A549 (cell line): ENCODE measurements at regions not wholly inside any gene's neighbourhood (a gene's known extent, or its start where the extent isn't known, plus 50 kb on each side); places are given as distances from the start of the nearest gene placed in this dataset.

ENCODE experiments used
- ATAC-seq, 2 experiments: fragments of 200-7000 bp in 1 of 2; fragments of >200 bp in 1 of 2; cut with Nextera tagmentation in 1 of 2; cut with Tn5 transposase in 1 of 2; 3 replicates each; pipeline versions ENCODE4 v1.8.0 to v1.9.1; 2018 to 2020; ENCODE audit warnings: mild to moderate bottlenecking in 1 of 2, moderate library complexity in 1 of 2
- CTCF ChIA-PET: fragments of 300-600 bp; sonication (Branson Sonifier 250); formaldehyde crosslinking; extraction: SDS; loops from one replicate; lab custom pipeline; 2021; ENCODE audit warnings: antibody characterized with exemption, inconsistent platforms; lab: Yijun Ruan, JAX
- POLR2A ChIA-PET: fragments of 350-600 bp; formaldehyde crosslinking; extraction: SDS; loops from one replicate; lab custom pipeline; 2021; ENCODE audit warnings: antibody characterized with exemption, inconsistent platforms; lab: Yijun Ruan, JAX
- DNase-seq, 2 experiments: peaks; one replicate each; pipeline versions ENCODE4 v3.0.0 to v3.0.0-alpha.2; 2011 to 2016; ENCODE audit warnings: low read depth in 1 of 2, low spot score in 1 of 2
- FAIRE-seq: peaks from 2 replicates; lab custom pipeline; 2011; peaks lifted over from hg19 to GRCh38; lab: Jason Lieb, UNC
- H3K27ac ChIP-seq, 2 experiments: fragments of >200 bp; sonication (Bioruptor Twin); formaldehyde crosslinking; 3 replicates each; pipeline ENCODE4 v1.5.1; 2016 to 2017
- H3K4me1 ChIP-seq: fragments of >200 bp; sonication (Bioruptor Twin); formaldehyde crosslinking; 3 replicates; pipeline ENCODE4 v1.6.1; 2016
- H3K4me2 ChIP-seq: fragments of >200 bp; sonication (Bioruptor Twin); formaldehyde crosslinking; 3 replicates; pipeline ENCODE4 v1.6.1; 2016
- H3K4me3 ChIP-seq: fragments of >200 bp; sonication (Bioruptor Twin); formaldehyde crosslinking; 3 replicates; pipeline ENCODE4 v1.5.1; 2016
- H3K9me3 ChIP-seq: fragments of >200 bp; sonication (Bioruptor Twin); formaldehyde crosslinking; 3 replicates; pipeline ENCODE4 v1.6.1; 2016
- BHLHE40 ChIP-seq: IDR thresholded peaks from 2 replicates; pipeline ENCODE4 v1.6.1; 2012; ENCODE audit warnings: low read depth, low read length, inconsistent platforms
- CBX8 ChIP-seq: fragments of 200-600 bp; sonication (generic); IDR thresholded peaks from 2 replicates; pipeline ENCODE4 v1.6.1; 2016
- CEBPB ChIP-seq, 2 experiments: fragments of >200 bp in 1 of 2; sonication (Bioruptor Twin) in 1 of 2; formaldehyde crosslinking in 1 of 2; IDR thresholded peaks; 2 replicates each; pipeline ENCODE4 v1.6.1; 2012 to 2016
- CHD4 ChIP-seq: fragments of 200-600 bp; sonication (generic); IDR thresholded peaks from 2 replicates; pipeline ENCODE4 v1.6.1; 2016; ENCODE audit warnings: antibody characterized with exemption, mild to moderate bottlenecking, borderline replicate concordance
- E2F6 ChIP-seq: IDR thresholded peaks from 2 replicates; pipeline ENCODE4 v1.6.1; 2012; ENCODE audit warnings: low read depth, borderline replicate concordance
- EP300 ChIP-seq, 2 experiments: fragments of >200 bp; sonication (Bioruptor Twin); formaldehyde crosslinking; IDR thresholded peaks; 2 replicates in 1 of 2; 3 replicates in 1 of 2; pipeline ENCODE4 v1.6.1; 2016 to 2017
- FOSB ChIP-seq: fragments of 250-450 bp; sonication (Bioruptor Pico); IDR thresholded peaks from 2 replicates; pipeline ENCODE4 v1.5.0; 2020; ENCODE audit warnings: mild to moderate bottlenecking, moderate library complexity
- FOSL2 ChIP-seq, 2 experiments: fragments of 450-650 bp in 1 of 2; fragments of >200 bp in 1 of 2; sonication (Bioruptor Twin) in 1 of 2; formaldehyde crosslinking; IDR thresholded peaks; 2 replicates each; pipeline versions ENCODE4 v1.5.0 to v1.6.1; 2016 to 2020; ENCODE audit warnings: mild to moderate bottlenecking in 1 of 2, moderate library complexity in 1 of 2
- FOXS1 ChIP-seq: fragments of 250-450 bp; sonication (Bioruptor Pico); IDR thresholded peaks from 2 replicates; pipeline ENCODE4 v1.5.0; 2020; ENCODE audit warnings: mild to moderate bottlenecking, moderate library complexity
- HDAC2 ChIP-seq: fragments of 200-600 bp; sonication (generic); IDR thresholded peaks from 2 replicates; pipeline ENCODE4 v1.6.1; 2016
- HOXA7 ChIP-seq: fragments of 250-450 bp; sonication (Bioruptor Pico); IDR thresholded peaks from 2 replicates; pipeline ENCODE4 v1.5.0; 2020; ENCODE audit warnings: mild to moderate bottlenecking, moderate library complexity
- HOXB5 ChIP-seq: fragments of 250-450 bp; sonication (Bioruptor Pico); IDR thresholded peaks from 2 replicates; pipeline ENCODE4 v1.5.0; 2020; ENCODE audit warnings: mild to moderate bottlenecking, moderate library complexity
- JUN ChIP-seq, 2 experiments: fragments of >200 bp; sonication (Bioruptor Twin); formaldehyde crosslinking; IDR thresholded peaks; 2 replicates in 1 of 2; 3 replicates in 1 of 2; pipeline ENCODE4 v1.6.1; 2016 to 2017
- JUNB ChIP-seq: fragments of >200 bp; sonication (Bioruptor Twin); formaldehyde crosslinking; IDR thresholded peaks from 2 replicates; pipeline ENCODE4 v1.6.1; 2016
- MAFK ChIP-seq: fragments of 450-650 bp; IDR thresholded peaks from 2 replicates; pipeline ENCODE4 v1.6.1; 2014; ENCODE audit not compliant: partially characterized antibody
- MYC ChIP-seq: IDR thresholded peaks from 2 replicates; pipeline ENCODE4 v1.6.1; 2012; ENCODE audit warnings: mild to moderate bottlenecking, inconsistent platforms, low read length, improper control_type of control experiment, borderline replicate concordance
- POLR2AphosphoS2 ChIP-seq: conservative IDR thresholded peaks from 2 replicates; pipeline ENCODE4 v1.6.1; 2012; ENCODE audit warnings: low read length, improper control_type of control experiment, inconsistent platforms
- RARB ChIP-seq: fragments of 250-450 bp; sonication (Bioruptor Pico); IDR thresholded peaks from 2 replicates; pipeline ENCODE4 v1.8.0; 2021; ENCODE audit warnings: mild to moderate bottlenecking, moderate library complexity
- RFX5 ChIP-seq: fragments of 450-650 bp; IDR thresholded peaks from 2 replicates; pipeline ENCODE4 v1.7.1; 2014; ENCODE audit warnings: antibody characterized with exemption, mild to moderate bottlenecking, moderate library complexity
- ZFP36 ChIP-seq: fragments of 450-650 bp; IDR thresholded peaks from 2 replicates; pipeline ENCODE4 v1.6.1; 2014; ENCODE audit warnings: borderline replicate concordance; ENCODE audit not compliant: partially characterized antibody
- ZSCAN20 ChIP-seq: fragments of 250-450 bp; sonication (Bioruptor Pico); IDR thresholded peaks from 2 replicates; pipeline ENCODE4 v1.8.0; 2022; ENCODE audit warnings: mild to moderate bottlenecking, moderate library complexity
- WGBS: methylation state at CpG from one replicate; pipeline ENCODE4 v1.1.6; 2017; ENCODE audit errors: missing lambda C conversion rate; 5-methylcytosine and 5-hydroxymethylcytosine counted together
- TF ChIP-seq, protein P1 (sequence below): fragments of 150-350 bp; IDR thresholded peaks from 2 replicates; pipeline ENCODE4 v1.6.1; 2014; ENCODE audit warnings: low read depth, mild to moderate bottlenecking, low read length
- TF ChIP-seq, protein P2 (sequence below): fragments of 250-450 bp; sonication (Bioruptor Pico); IDR thresholded peaks from 2 replicates; pipeline ENCODE4 v1.5.0; 2020; ENCODE audit warnings: low read depth, mild to moderate bottlenecking, moderate library complexity
- TF ChIP-seq, protein P3 (sequence below): fragments of >200 bp; sonication (Bioruptor Twin); formaldehyde crosslinking; IDR thresholded peaks from 2 replicates; pipeline ENCODE4 v1.6.1; 2016

DNA sequence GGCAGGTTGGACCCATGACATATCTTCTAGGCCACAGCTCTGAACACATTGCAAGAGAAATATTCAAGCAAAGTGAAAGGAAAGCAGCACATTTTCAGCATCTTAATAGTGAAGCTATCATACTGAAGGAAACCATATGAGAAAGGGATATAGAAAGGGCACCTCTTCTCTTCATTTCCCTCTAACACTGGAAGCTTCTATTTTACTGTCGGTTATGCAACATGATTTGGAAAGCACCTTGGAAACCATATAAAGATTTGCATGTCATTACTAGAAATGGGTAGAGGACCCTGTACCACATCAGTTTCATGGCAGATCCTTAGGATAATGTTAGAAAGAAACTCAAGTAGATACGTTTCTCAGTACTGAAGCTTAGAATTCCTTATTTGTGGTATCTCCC, 70.5 kb upstream of the HMGN3 start (continued):
- TF ChIP-seq JUN (IDR thresholded peaks at IDR 0.05) (no peak), RFX5 (no peak)

DNA sequence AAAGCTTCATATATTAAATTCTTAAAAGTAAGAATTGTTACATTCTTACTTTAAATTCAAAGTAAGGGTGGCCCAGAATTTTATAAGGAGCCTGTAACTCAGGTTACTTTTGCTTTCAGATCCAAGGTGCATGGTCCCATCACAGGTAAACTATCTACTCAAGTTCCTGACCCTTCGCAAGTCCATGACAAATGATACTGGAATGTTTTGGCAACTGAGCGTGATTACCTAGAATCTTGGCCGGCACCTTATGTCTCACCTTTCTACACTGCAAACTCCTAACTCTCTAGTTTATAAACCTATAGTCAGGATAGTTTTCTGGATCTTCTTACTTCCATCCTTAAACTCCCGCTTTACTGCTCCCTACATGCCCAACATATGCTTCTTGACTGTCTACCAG, 67.9 kb upstream of the HMGN3 start:
- POLR2A ChIA-PET: no interaction called here
- H3K9me3 ChIP-seq: no peaks in the 10 kb centered on the region
- CTCF ChIA-PET: no interaction called here
- no peak overlapping the region for H3K27ac ChIP-seq
- WGBS: 82% methylated on average over 4 of the region's 4 CpGs
- DNase-seq (no peak), ATAC-seq (no peak), FAIRE-seq (no peak)
- no peak overlapping the region for H3K4me2 ChIP-seq
- H3K4me3 ChIP-seq: no peak overlapping the region
- no peak for TF ChIP-seq JUNB
- no peak for TF ChIP-seq FOXS1
- TF ChIP-seq EP300 (IDR thresholded peaks at IDR 0.05): no peak
- no peak for TF ChIP-seq RFX5
- TF ChIP-seq ZSCAN20 (CRISPR knock-in tag): no peak
- no peak for TF ChIP-seq POLR2AphosphoS2
- no peak for TF ChIP-seq CBX8
- TF ChIP-seq, protein P1, sequence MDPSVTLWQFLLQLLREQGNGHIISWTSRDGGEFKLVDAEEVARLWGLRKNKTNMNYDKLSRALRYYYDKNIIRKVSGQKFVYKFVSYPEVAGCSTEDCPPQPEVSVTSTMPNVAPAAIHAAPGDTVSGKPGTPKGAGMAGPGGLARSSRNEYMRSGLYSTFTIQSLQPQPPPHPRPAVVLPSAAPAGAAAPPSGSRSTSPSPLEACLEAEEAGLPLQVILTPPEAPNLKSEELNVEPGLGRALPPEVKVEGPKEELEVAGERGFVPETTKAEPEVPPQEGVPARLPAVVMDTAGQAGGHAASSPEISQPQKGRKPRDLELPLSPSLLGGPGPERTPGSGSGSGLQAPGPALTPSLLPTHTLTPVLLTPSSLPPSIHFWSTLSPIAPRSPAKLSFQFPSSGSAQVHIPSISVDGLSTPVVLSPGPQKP: no peak
- TF ChIP-seq FOSL2 (IDR thresholded peaks at IDR 0.05): no peak
- no peak for TF ChIP-seq FOSL2 (CRISPR knock-in tag; IDR thresholded peaks at IDR 0.05)
- no peak for TF ChIP-seq HDAC2
- H3K4me1 ChIP-seq: no peaks in the 10 kb centered on the region

DNA sequence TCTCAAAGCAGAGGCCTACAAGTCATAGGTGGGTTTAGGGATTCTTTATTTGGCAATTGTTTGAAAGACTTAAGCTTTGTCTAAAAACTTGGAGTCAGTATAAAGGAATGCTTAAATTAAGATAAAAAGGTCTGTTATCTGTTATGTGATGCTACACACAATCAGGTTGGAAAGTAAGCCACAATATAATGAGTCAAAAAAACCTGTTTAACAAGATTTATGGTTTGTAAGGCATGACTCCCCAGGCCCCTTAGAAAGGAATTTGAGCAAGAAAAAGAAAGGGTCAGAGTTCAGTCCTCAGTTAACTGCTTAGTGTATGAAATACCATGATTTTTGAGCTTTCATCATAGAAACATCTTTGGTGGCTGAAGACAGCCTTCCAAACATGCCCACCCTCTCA, 66.8 kb upstream of the HMGN3 start:
- no peak for ATAC-seq
- no peak for FAIRE-seq
- H3K27ac ChIP-seq: no peak overlapping the region
- ChIA-PET CTCF (no interaction called here), POLR2A (no interaction called here)
- H3K4me2 ChIP-seq: no peak overlapping the region
- no peaks in the 10 kb centered on the region for H3K4me1 ChIP-seq
- DNase-seq: no peak
- H3K9me3 ChIP-seq: no peaks in the 10 kb centered on the region
- TF ChIP-seq JUN (IDR thresholded peaks at IDR 0.05): no peak
- no peak for TF ChIP-seq CBX8
- TF ChIP-seq, protein P1: no peak
- no peak for TF ChIP-seq HOXA7 (CRISPR knock-in tag)
- no peak for TF ChIP-seq CHD4
- no peak for TF ChIP-seq FOSB (CRISPR knock-in tag)
- TF ChIP-seq, protein P2, sequence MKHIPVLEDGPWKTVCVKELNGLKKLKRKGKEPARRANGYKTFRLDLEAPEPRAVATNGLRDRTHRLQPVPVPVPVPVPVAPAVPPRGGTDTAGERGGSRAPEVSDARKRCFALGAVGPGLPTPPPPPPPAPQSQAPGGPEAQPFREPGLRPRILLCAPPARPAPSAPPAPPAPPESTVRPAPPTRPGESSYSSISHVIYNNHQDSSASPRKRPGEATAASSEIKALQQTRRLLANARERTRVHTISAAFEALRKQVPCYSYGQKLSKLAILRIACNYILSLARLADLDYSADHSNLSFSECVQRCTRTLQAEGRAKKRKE (CRISPR knock-in tag): no peak
- no peak for TF ChIP-seq MYC
- no peak for TF ChIP-seq CEBPB (IDR thresholded peaks at IDR 0.05)
- no peak for TF ChIP-seq HOXB5 (CRISPR knock-in tag)
- no peak for TF ChIP-seq BHLHE40
- no peak for TF ChIP-seq MAFK
- no peak for TF ChIP-seq E2F6
- TF ChIP-seq RARB: no peak
- no peak for TF ChIP-seq EP300 (IDR thresholded peaks at IDR 0.05)
- no peak for TF ChIP-seq FOXS1
- no peak for TF ChIP-seq ZFP36
- TF ChIP-seq, protein P3, sequence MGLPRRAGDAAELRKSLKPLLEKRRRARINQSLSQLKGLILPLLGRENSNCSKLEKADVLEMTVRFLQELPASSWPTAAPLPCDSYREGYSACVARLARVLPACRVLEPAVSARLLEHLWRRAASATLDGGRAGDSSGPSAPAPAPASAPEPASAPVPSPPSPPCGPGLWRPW: no peak
- no peak overlapping the region for H3K4me3 ChIP-seq
